ENCODE measurements at regions not wholly inside any gene's neighbourhood (a gene's known extent, or its start where the extent isn't known, plus 50 kb on each side); places are given as distances from the start of the nearest gene placed in this dataset.

- Histone ChIP-seq H2BK120ac (ENCODE audit: low read depth, low read length) (no peak overlapping the region), H2BK15ac (ENCODE audit: low read depth, poor library complexity, severe bottlenecking) (no peak overlapping the region), H2BK5ac (ENCODE audit: low read depth, low read length, poor library complexity, severe bottlenecking) (no peak overlapping the region)
Observed at GRCh38 chr3:144036498-144036897, 64.9 kb downstream of the DIPK2A start.

GRCh38 chr3:144039661-144040060 is 68.0 kb downstream of the DIPK2A start:
- no peaks in the 10 kb centered on the region for H3K4me1 ChIP-seq (ENCODE audit: control insufficient read depth, insufficient read depth, low read depth, low read length)
- no peak overlapping the region for H2BK5ac ChIP-seq (ENCODE audit: low read depth, low read length, poor library complexity, severe bottlenecking)
- H2BK15ac ChIP-seq (ENCODE audit: low read depth, poor library complexity, severe bottlenecking), result no peak overlapping the region
- no peak overlapping the region for H3K9ac ChIP-seq (ENCODE audit: low read length)
- H3K23ac ChIP-seq (ENCODE audit: low read length in 2 of 2), result no peak overlapping the region
- no peak overlapping the region for H4K8ac ChIP-seq (ENCODE audit: low read length)
- no peak overlapping the region for H2BK12ac ChIP-seq (ENCODE audit: low read length in 2 of 2)
- no peak overlapping the region for H2AK5ac ChIP-seq (ENCODE audit: low read length, severe bottlenecking)
- H3K27me3 ChIP-seq (ENCODE audit: control insufficient read depth in 1 of 2, insufficient read depth in 1 of 2, low read length in 2 of 2), result no peaks in the 10 kb centered on the region
- no peak overlapping the region for H3K4me2 ChIP-seq (ENCODE audit: low read length, poor library complexity, severe bottlenecking)
- H3K18ac ChIP-seq (ENCODE audit: low read depth in 1 of 2, low read length in 2 of 2), result no peak overlapping the region
- H3K14ac ChIP-seq (ENCODE audit: low read length in 2 of 2), result no peak overlapping the region
- H3K79me1 ChIP-seq (replicated peaks; ENCODE audit: low read length, poor library complexity, severe bottlenecking), result no peaks in the 10 kb centered on the region
- no peaks in the 10 kb centered on the region for H3K9me3 ChIP-seq (ENCODE audit: control insufficient read depth, low read length)
- H2AFZ ChIP-seq (ENCODE audit: low read depth, low read length), result no peak overlapping the region
- H3K4me3 ChIP-seq (ENCODE audit: insufficient read depth in 1 of 2, low read depth in 1 of 2, low read length in 2 of 2), result no peak overlapping the region
- DNase-seq, result no peak
- H3K4ac ChIP-seq (ENCODE audit: low read depth in 1 of 2, low read length in 2 of 2), result no peak overlapping the region
- no peak overlapping the region for H4K91ac ChIP-seq (ENCODE audit: low read length)
- H2BK120ac ChIP-seq (ENCODE audit: low read depth, low read length), result no peak overlapping the region
- no peaks in the 10 kb centered on the region for H3K36me3 ChIP-seq (ENCODE audit: control insufficient read depth in 1 of 2, insufficient read depth in 2 of 2, low read depth in 1 of 2, low read length in 2 of 2)
- no peak overlapping the region for H3K27ac ChIP-seq (ENCODE audit: low read length, poor library complexity, severe bottlenecking)

More at GRCh38 chr3:144036498-144036897, 64.9 kb downstream of the DIPK2A start:
- no peak overlapping the region for H2AFZ ChIP-seq (ENCODE audit: low read depth, low read length)
- H3K27me3 ChIP-seq (ENCODE audit: control insufficient read depth in 1 of 2, insufficient read depth in 1 of 2, low read length in 2 of 2), result no peaks in the 10 kb centered on the region
- H2BK12ac ChIP-seq (ENCODE audit: low read length in 2 of 2), result no peak overlapping the region
- no peak overlapping the region for H2AK5ac ChIP-seq (ENCODE audit: low read length, severe bottlenecking)
- no peak overlapping the region for H3K4me3 ChIP-seq (ENCODE audit: insufficient read depth in 1 of 2, low read depth in 1 of 2, low read length in 2 of 2)
- no peak overlapping the region for H3K9ac ChIP-seq (ENCODE audit: low read length)
- H3K9me3 ChIP-seq (ENCODE audit: control insufficient read depth, low read length), result no peaks in the 10 kb centered on the region
- WGBS, result no CpG with 5 or more reads among the region's 1 CpG
- DNase-seq, result no peak
- H4K91ac ChIP-seq (ENCODE audit: low read length), result no peak overlapping the region
- no peaks in the 10 kb centered on the region for H3K4me1 ChIP-seq (ENCODE audit: control insufficient read depth, insufficient read depth, low read depth, low read length)
- no peak overlapping the region for H3K14ac ChIP-seq (ENCODE audit: low read length in 2 of 2)
- no peaks in the 10 kb centered on the region for H3K36me3 ChIP-seq (ENCODE audit: control insufficient read depth in 1 of 2, insufficient read depth in 2 of 2, low read depth in 1 of 2, low read length in 2 of 2)
- no peak overlapping the region for H3K4me2 ChIP-seq (ENCODE audit: low read length, poor library complexity, severe bottlenecking)
- H3K27ac ChIP-seq (ENCODE audit: low read length, poor library complexity, severe bottlenecking), result no peak overlapping the region
- no peak overlapping the region for H3K18ac ChIP-seq (ENCODE audit: low read depth in 1 of 2, low read length in 2 of 2)
- H3K79me1 ChIP-seq (replicated peaks; ENCODE audit: low read length, poor library complexity, severe bottlenecking), result no peaks in the 10 kb centered on the region
- H3K4ac ChIP-seq (ENCODE audit: low read depth in 1 of 2, low read length in 2 of 2), result no peak overlapping the region
- no peak overlapping the region for H3K23ac ChIP-seq (ENCODE audit: low read length in 2 of 2)
- H4K8ac ChIP-seq (ENCODE audit: low read length), result no peak overlapping the region

- H3K4me3 ChIP-seq (ENCODE audit: insufficient read depth in 1 of 2, low read depth in 1 of 2, low read length in 2 of 2), result no peak overlapping the region
- WGBS, result no CpG with 5 or more reads among the region's 1 CpG
- H3K36me3 ChIP-seq (ENCODE audit: control insufficient read depth in 1 of 2, insufficient read depth in 2 of 2, low read depth in 1 of 2, low read length in 2 of 2), result no peaks in the 10 kb centered on the region
- H2AK5ac ChIP-seq (ENCODE audit: low read length, severe bottlenecking), result no peak overlapping the region
- H3K9me3 ChIP-seq (ENCODE audit: control insufficient read depth, low read length), result no peaks in the 10 kb centered on the region
- H3K27me3 ChIP-seq (ENCODE audit: control insufficient read depth in 1 of 2, insufficient read depth in 1 of 2, low read length in 2 of 2), result no peaks in the 10 kb centered on the region
- H2AFZ ChIP-seq (ENCODE audit: low read depth, low read length), result no peak overlapping the region
- no peak overlapping the region for H2BK5ac ChIP-seq (ENCODE audit: low read depth, low read length, poor library complexity, severe bottlenecking)
- H3K4me2 ChIP-seq (ENCODE audit: low read length, poor library complexity, severe bottlenecking), result no peak overlapping the region
- no peak overlapping the region for H3K4ac ChIP-seq (ENCODE audit: low read depth in 1 of 2, low read length in 2 of 2)
- no peak for DNase-seq
- H3K14ac ChIP-seq (ENCODE audit: low read length in 2 of 2), result no peak overlapping the region
- H3K79me1 ChIP-seq (replicated peaks; ENCODE audit: low read length, poor library complexity, severe bottlenecking), result no peaks in the 10 kb centered on the region
- no peak overlapping the region for H3K9ac ChIP-seq (ENCODE audit: low read length)
- no peak overlapping the region for H2BK15ac ChIP-seq (ENCODE audit: low read depth, poor library complexity, severe bottlenecking)
- no peak overlapping the region for H4K8ac ChIP-seq (ENCODE audit: low read length)
- H3K23ac ChIP-seq (ENCODE audit: low read length in 2 of 2), result no peak overlapping the region
- H3K18ac ChIP-seq (ENCODE audit: low read depth in 1 of 2, low read length in 2 of 2), result no peak overlapping the region
- H2BK120ac ChIP-seq (ENCODE audit: low read depth, low read length), result no peak overlapping the region
- H3K27ac ChIP-seq (ENCODE audit: low read length, poor library complexity, severe bottlenecking), result no peak overlapping the region
- H4K91ac ChIP-seq (ENCODE audit: low read length), result no peak overlapping the region
- no peaks in the 10 kb centered on the region for H3K4me1 ChIP-seq (ENCODE audit: control insufficient read depth, insufficient read depth, low read depth, low read length)
- no peak overlapping the region for H2BK12ac ChIP-seq (ENCODE audit: low read length in 2 of 2)
Observed at GRCh38 chr3:144041960-144042556, 70.4 kb downstream of the DIPK2A start.

GRCh38 chr3:144045766-144046165 is 74.1 kb downstream of the DIPK2A start:
- H3K27ac ChIP-seq (ENCODE audit: low read length, poor library complexity, severe bottlenecking), result no peak overlapping the region
- H4K8ac ChIP-seq (ENCODE audit: low read length), result no peak overlapping the region
- H2AFZ ChIP-seq (ENCODE audit: low read depth, low read length), result no peak overlapping the region
- H3K4ac ChIP-seq (ENCODE audit: low read depth in 1 of 2, low read length in 2 of 2), result no peak overlapping the region
- H2BK15ac ChIP-seq (ENCODE audit: low read depth, poor library complexity, severe bottlenecking), result no peak overlapping the region
- no peak for DNase-seq
- H3K4me1 ChIP-seq (ENCODE audit: control insufficient read depth, insufficient read depth, low read depth, low read length), result no peaks in the 10 kb centered on the region
- no peak overlapping the region for H3K18ac ChIP-seq (ENCODE audit: low read depth in 1 of 2, low read length in 2 of 2)
- WGBS, result 80% methylated on average over 1 of the region's 1 CpG
- no peak overlapping the region for H3K9ac ChIP-seq (ENCODE audit: low read length)
- no peaks in the 10 kb centered on the region for H3K27me3 ChIP-seq (ENCODE audit: control insufficient read depth in 1 of 2, insufficient read depth in 1 of 2, low read length in 2 of 2)
- H2BK120ac ChIP-seq (ENCODE audit: low read depth, low read length), result no peak overlapping the region
- H3K14ac ChIP-seq (ENCODE audit: low read length in 2 of 2), result no peak overlapping the region
- no peaks in the 10 kb centered on the region for H3K79me1 ChIP-seq (replicated peaks; ENCODE audit: low read length, poor library complexity, severe bottlenecking)
- no peak overlapping the region for H2AK5ac ChIP-seq (ENCODE audit: low read length, severe bottlenecking)
- H2BK5ac ChIP-seq (ENCODE audit: low read depth, low read length, poor library complexity, severe bottlenecking), result no peak overlapping the region
- H3K4me2 ChIP-seq (ENCODE audit: low read length, poor library complexity, severe bottlenecking), result no peak overlapping the region
- H3K4me3 ChIP-seq (ENCODE audit: insufficient read depth in 1 of 2, low read depth in 1 of 2, low read length in 2 of 2), result no peak overlapping the region
- H2BK12ac ChIP-seq (ENCODE audit: low read length in 2 of 2), result no peak overlapping the region
- H3K36me3 ChIP-seq (ENCODE audit: control insufficient read depth in 1 of 2, insufficient read depth in 2 of 2, low read depth in 1 of 2, low read length in 2 of 2), result no peaks in the 10 kb centered on the region
- no peaks in the 10 kb centered on the region for H3K9me3 ChIP-seq (ENCODE audit: control insufficient read depth, low read length)
- H3K23ac ChIP-seq (ENCODE audit: low read length in 2 of 2), result no peak overlapping the region
- H4K91ac ChIP-seq (ENCODE audit: low read length), result no peak overlapping the region
